ENCODE measurements at regions not wholly inside any gene's neighbourhood (a gene's known extent, or its start where the extent isn't known, plus 50 kb on each side); places are given as distances from the start of the nearest gene placed in this dataset.
"Not testable (repeated sequence)": the region's sequence is repeated elsewhere in the genome, so short reads cannot be mapped to it uniquely, and the experiment has no call there.

- peak overlapping the region; percentile 66 for H3K4me3 Mint-ChIP-seq (ENCODE audit: unreplicated experiment)
- H3K36me3 Mint-ChIP-seq (ENCODE audit: insufficient read depth, unreplicated experiment); H3K27ac Mint-ChIP-seq (ENCODE audit: low read depth, unreplicated experiment); H3K27me3 Mint-ChIP-seq (ENCODE audit: insufficient read depth, unreplicated experiment); H3K4me1 Mint-ChIP-seq (ENCODE audit: insufficient read depth, unreplicated experiment); BruUV-seq (replicated peaks); POLR2A ChIA-PET; intact Hi-C loops (cut with micrococcal nuclease); H3K9me3 Mint-ChIP-seq (ENCODE audit: unreplicated experiment); CTCF ChIA-PET: not testable (repeated sequence)
- TF ChIP-seq CTCF (IDR thresholded peaks at IDR 0.05; ENCODE audit: unreplicated experiment) = peak; percentile 35
- peak; percentile 3 for DNase-seq (ENCODE audit: unreplicated experiment)
Measured at GRCh38 chr9:40222617-40223200, 867.2 kb downstream of the SPATA31A1 start.

DNA sequence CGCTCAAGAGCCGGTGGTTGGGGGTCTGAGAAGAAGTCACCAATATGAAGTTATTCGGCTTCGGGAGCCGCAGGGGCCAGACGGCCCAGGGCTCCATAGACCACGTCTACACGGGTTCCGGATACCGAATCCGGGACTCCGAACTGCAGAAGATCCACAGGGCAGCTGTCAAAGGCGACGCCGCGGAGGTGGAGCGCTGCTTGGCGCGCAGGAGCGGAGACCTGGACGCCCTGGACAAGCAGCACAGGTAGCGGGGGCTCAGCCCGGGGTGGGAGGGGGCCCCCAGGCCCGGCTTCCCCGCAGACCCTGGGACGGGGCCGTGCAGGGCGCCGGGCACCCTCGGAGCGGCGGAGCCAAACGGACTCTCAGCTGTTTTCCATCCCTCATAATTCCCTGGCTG lies 867.9 kb downstream of the SPATA31A1 start:
- H3K4me3 Mint-ChIP-seq (ENCODE audit: unreplicated experiment) = peak overlapping the region; percentile 66
- H3K27me3 Mint-ChIP-seq (ENCODE audit: insufficient read depth, unreplicated experiment); CTCF ChIA-PET; H3K27ac Mint-ChIP-seq (ENCODE audit: low read depth, unreplicated experiment); H3K4me1 Mint-ChIP-seq (ENCODE audit: insufficient read depth, unreplicated experiment); intact Hi-C loops (cut with micrococcal nuclease); H3K36me3 Mint-ChIP-seq (ENCODE audit: insufficient read depth, unreplicated experiment); BruUV-seq (replicated peaks); DNase-seq (ENCODE audit: unreplicated experiment); POLR2A ChIA-PET; H3K9me3 Mint-ChIP-seq (ENCODE audit: unreplicated experiment): not testable (repeated sequence)

All from MCF 10A (cell line).